Liver (tissue), 8 donors: ENCODE measurements at regions not wholly inside any gene's neighbourhood (a gene's known extent, or its start where the extent isn't known, plus 50 kb on each side); places are given as distances from the start of the nearest gene placed in this dataset.

ENCODE experiments used
- DNase-seq: peaks from one replicate; pipeline ENCODE4 v3.0.0-alpha.2; 2017; ENCODE audit warnings: low spot score
- H3K27ac ChIP-seq, 2 donors: one replicate each; pipeline ENCODE4 v1.7.0; 2013; ENCODE audit warnings: inconsistent platforms in 2 of 2, low read length in 2 of 2, control low read depth in 1 of 2, low read depth in 1 of 2, mild to moderate bottlenecking in 1 of 2
- H3K27me3 ChIP-seq, 4 donors: one replicate each; pipeline versions ENCODE4 v1.6.1 to v1.7.0; 2013; ENCODE audit warnings: low read length in 3 of 4, inconsistent platforms in 1 of 4, mild to moderate bottlenecking in 1 of 4, moderate library complexity in 1 of 4; ENCODE audit not compliant: control insufficient read depth in 4 of 4, insufficient read depth in 4 of 4
- H3K36me3 ChIP-seq, 4 donors: one replicate each; pipeline versions ENCODE4 v1.6.1 to v1.7.0; 2013; ENCODE audit warnings: low read length in 3 of 4, mild to moderate bottlenecking in 3 of 4, low read depth in 1 of 4, moderate library complexity in 1 of 4; ENCODE audit not compliant: control insufficient read depth in 4 of 4, insufficient read depth in 3 of 4
- H3K4me1 ChIP-seq, 4 donors: one replicate each; pipeline versions ENCODE4 v1.6.1 to v1.7.0; 2013; ENCODE audit warnings: low read length in 3 of 4, mild to moderate bottlenecking in 3 of 4, moderate library complexity in 1 of 4; ENCODE audit not compliant: control insufficient read depth in 4 of 4, insufficient read depth in 4 of 4
- H3K4me3 ChIP-seq, 3 donors: one replicate each; pipeline versions ENCODE4 v1.6.1 to v1.7.0; 2013; ENCODE audit warnings: low read length in 3 of 3, control low read depth in 1 of 3, low read depth in 1 of 3, mild to moderate bottlenecking in 1 of 3
- H3K9ac ChIP-seq, 2 donors: one replicate each; pipeline ENCODE4 v1.7.0; 2013; ENCODE audit warnings: low read length in 2 of 2, mild to moderate bottlenecking in 2 of 2, moderate library complexity in 2 of 2, control low read depth in 1 of 2, low read depth in 1 of 2
- H3K9me3 ChIP-seq, 4 donors: one replicate each; pipeline versions ENCODE4 v1.6.1 to v1.7.0; 2013; ENCODE audit warnings: low read length in 3 of 4; ENCODE audit not compliant: control insufficient read depth in 4 of 4
- EGR1 ChIP-seq, 2 donors: IDR thresholded peaks; 2 replicates each; pipeline ENCODE4 v1.6.1; 2016 to 2018; ENCODE audit warnings: antibody characterized with exemption in 2 of 2, low read depth in 2 of 2
- FOXA1 ChIP-seq: IDR thresholded peaks from 2 replicates; pipeline ENCODE4 v1.6.1; 2016; ENCODE audit warnings: antibody characterized with exemption
- GABPA ChIP-seq, 2 donors: IDR thresholded peaks in 1 of 2; conservative IDR thresholded peaks in 1 of 2; 2 replicates each; pipeline ENCODE4 v1.6.1; 2016; ENCODE audit warnings: antibody characterized with exemption in 2 of 2, mild to moderate bottlenecking in 1 of 2, moderate library complexity in 1 of 2
- HNF4A ChIP-seq, 2 donors: conservative IDR thresholded peaks; 2 replicates each; pipeline ENCODE4 v1.6.1; 2016; ENCODE audit warnings: antibody characterized with exemption in 2 of 2, mild to moderate bottlenecking in 2 of 2
- HNF4G ChIP-seq: IDR thresholded peaks from 2 replicates; pipeline ENCODE4 v1.6.1; 2016; ENCODE audit warnings: antibody characterized with exemption
- JUND ChIP-seq, 2 donors: IDR thresholded peaks; 2 replicates each; pipeline ENCODE4 v1.6.1; 2016; ENCODE audit warnings: antibody characterized with exemption in 2 of 2
- NR2F2 ChIP-seq: IDR thresholded peaks from 2 replicates; pipeline ENCODE4 v1.6.1; 2016; ENCODE audit warnings: antibody characterized with exemption
- RAD21 ChIP-seq, 2 donors: IDR thresholded peaks; 2 replicates each; pipeline ENCODE4 v1.6.1; 2016; ENCODE audit warnings: antibody characterized with exemption in 2 of 2, mild to moderate bottlenecking in 2 of 2
- RXRA ChIP-seq, 2 donors: IDR thresholded peaks; 2 replicates each; pipeline ENCODE4 v1.6.1; 2017 to 2018; ENCODE audit warnings: antibody characterized with exemption in 2 of 2, mild to moderate bottlenecking in 1 of 2
- SP1 ChIP-seq: IDR thresholded peaks from 2 replicates; pipeline ENCODE4 v1.6.1; 2018; ENCODE audit warnings: antibody characterized with exemption, mild to moderate bottlenecking
- TAF1 ChIP-seq: conservative IDR thresholded peaks from 2 replicates; pipeline ENCODE4 v1.6.1; 2016; ENCODE audit warnings: antibody characterized with exemption, mild to moderate bottlenecking
- YY1 ChIP-seq: IDR thresholded peaks from 2 replicates; pipeline ENCODE4 v1.6.1; 2016; ENCODE audit warnings: antibody characterized with exemption, mild to moderate bottlenecking
- WGBS: extraction: QIAGEN DNeasy Blood & Tissue Kit; methylation state at CpG from one replicate; pipeline ENCODE4 v1.1.7; 2013; 5-methylcytosine and 5-hydroxymethylcytosine counted together
- TF ChIP-seq, protein P1 (sequence below): IDR thresholded peaks from 2 replicates; pipeline ENCODE4 v1.6.1; 2016; ENCODE audit warnings: antibody characterized with exemption
- TF ChIP-seq, protein P2 (sequence below): IDR thresholded peaks from 2 replicates; pipeline ENCODE4 v1.6.1; 2016; ENCODE audit warnings: antibody characterized with exemption
- TF ChIP-seq, protein P3 (sequence below): IDR thresholded peaks from 2 replicates; pipeline ENCODE4 v1.6.1; 2016; ENCODE audit warnings: antibody characterized with exemption
- TF ChIP-seq, protein P4 (sequence below): fragments of 150-350 bp; IDR thresholded peaks from 2 replicates; pipeline ENCODE4 v1.5.1; 2017; ENCODE audit warnings: improper control_type of control experiment, low read depth, low read length; ENCODE audit not compliant: missing input control
- TF ChIP-seq, protein P5 (sequence below): IDR thresholded peaks from 2 replicates; pipeline ENCODE4 v1.6.1; 2016; ENCODE audit warnings: antibody characterized with exemption, mild to moderate bottlenecking
- donor health status: healthy.
- donor health status: healthy.
- donor health status: healthy.
- donor health status: healthy.
- donor health status: healthy.

DNA sequence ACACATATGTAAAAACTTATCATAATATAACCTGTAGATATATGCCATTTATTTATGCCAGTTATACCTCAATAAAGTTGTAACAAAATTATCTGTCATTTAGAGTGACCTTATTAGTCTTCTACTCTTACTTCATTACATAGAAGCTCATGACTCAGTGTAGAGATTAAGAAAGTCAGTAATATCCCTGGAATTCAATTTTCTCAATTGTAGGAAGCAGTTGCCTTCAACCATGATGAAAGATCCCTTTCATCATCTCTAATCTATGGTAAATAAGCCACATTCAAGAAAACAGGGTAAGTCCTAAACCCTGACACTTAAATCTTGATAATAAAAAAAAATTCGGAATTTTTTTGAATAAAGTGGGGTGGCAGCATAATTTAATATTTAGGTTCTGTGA lies 216.5 kb upstream of the PEX5L start (continued):
- no peak for TF ChIP-seq YY1
- no peak for TF ChIP-seq FOXA1
- TF ChIP-seq, protein P1, sequence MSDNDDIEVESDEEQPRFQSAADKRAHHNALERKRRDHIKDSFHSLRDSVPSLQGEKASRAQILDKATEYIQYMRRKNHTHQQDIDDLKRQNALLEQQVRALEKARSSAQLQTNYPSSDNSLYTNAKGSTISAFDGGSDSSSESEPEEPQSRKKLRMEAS, result no peak

DNA sequence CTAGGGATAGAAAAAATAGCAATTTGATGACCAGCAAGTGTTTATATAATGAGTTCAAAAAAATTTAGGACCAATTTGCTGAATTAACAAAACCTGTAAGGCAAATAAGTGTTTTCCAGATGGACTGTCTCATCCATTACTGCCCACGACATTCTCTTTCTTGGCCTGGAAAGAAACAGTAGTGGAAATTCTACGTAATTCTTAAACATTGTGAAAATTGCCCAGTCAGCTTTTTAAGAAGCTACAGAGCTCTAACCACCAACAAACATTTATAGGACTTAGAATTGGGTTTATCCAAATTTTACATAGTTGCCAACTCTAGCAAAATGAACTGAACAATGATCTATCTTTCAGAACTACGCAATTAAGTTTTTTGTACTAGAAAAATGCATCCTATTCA lies 227.7 kb upstream of the PEX5L start:
- Histone ChIP-seq H3K9me3 (peaks cover 0 to 4% (median 1%) of the 10 kb centered on the region in 4 donors), H3K9ac (no peak overlapping the region), H3K36me3 (no peaks in the 10 kb centered on the region), H3K4me3 (no peak overlapping the region), H3K27ac (no peak overlapping the region), H3K4me1 (no peaks in the 10 kb centered on the region), H3K27me3 (no peaks in the 10 kb centered on the region)
- 78% methylated on average over 3 of the region's 3 CpGs for WGBS
- no peak for DNase-seq
- TF ChIP-seq, protein P2, sequence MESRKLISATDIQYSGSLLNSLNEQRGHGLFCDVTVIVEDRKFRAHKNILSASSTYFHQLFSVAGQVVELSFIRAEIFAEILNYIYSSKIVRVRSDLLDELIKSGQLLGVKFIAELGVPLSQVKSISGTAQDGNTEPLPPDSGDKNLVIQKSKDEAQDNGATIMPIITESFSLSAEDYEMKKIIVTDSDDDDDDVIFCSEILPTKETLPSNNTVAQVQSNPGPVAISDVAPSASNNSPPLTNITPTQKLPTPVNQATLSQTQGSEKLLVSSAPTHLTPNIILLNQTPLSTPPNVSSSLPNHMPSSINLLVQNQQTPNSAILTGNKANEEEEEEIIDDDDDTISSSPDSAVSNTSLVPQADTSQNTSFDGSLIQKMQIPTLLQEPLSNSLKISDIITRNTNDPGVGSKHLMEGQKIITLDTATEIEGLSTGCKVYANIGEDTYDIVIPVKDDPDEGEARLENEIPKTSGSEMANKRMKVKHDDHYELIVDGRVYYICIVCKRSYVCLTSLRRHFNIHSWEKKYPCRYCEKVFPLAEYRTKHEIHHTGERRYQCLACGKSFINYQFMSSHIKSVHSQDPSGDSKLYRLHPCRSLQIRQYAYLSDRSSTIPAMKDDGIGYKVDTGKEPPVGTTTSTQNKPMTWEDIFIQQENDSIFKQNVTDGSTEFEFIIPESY, result no peak
- no peak for TF ChIP-seq RAD21 (IDR thresholded peaks at IDR 0.05)
- no peak for TF ChIP-seq EGR1 (IDR thresholded peaks at IDR 0.05; ENCODE audit: low read depth in 2 of 2)
- TF ChIP-seq HNF4G, result no peak

DNA sequence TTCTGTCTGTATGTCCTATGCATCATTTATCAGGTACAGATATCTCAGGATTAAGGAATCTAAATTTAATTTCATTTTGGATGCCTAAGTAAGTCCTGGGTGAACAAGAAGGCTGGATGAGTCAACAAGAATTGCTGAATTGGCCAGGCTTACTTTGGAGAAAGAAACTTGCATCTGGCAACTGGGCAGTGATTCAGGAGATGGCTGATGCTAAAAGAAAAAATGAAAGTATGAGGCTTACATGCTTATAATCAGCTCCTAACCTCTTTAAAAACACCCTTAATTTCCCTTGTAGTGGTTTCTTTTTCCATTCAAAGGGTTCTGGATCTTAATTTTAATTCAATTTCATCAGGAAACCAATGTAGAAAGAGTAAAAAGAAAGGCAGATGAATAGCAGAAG lies 228.8 kb upstream of the PEX5L start:
- no peak for DNase-seq
- H3K9me3 ChIP-seq, result peaks cover 0 to 6% (median 1%) of the 10 kb centered on the region in 4 donors
- no peak overlapping the region for H3K9ac ChIP-seq
- H3K27ac ChIP-seq, result no peak overlapping the region
- no peak for TF ChIP-seq GABPA (IDR thresholded peaks at IDR 0.05 in 1 of 2, conservative IDR thresholded peaks at IDR 0.05 in 1 of 2)
- TF ChIP-seq, protein P2, result no peak
- TF ChIP-seq HNF4G, result no peak
- no peak for TF ChIP-seq HNF4A (conservative IDR thresholded peaks at IDR 0.05)
- TF ChIP-seq, protein P3, sequence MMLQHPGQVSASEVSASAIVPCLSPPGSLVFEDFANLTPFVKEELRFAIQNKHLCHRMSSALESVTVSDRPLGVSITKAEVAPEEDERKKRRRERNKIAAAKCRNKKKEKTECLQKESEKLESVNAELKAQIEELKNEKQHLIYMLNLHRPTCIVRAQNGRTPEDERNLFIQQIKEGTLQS, result no peak
- no peak for TF ChIP-seq FOXA1
- no peak for TF ChIP-seq JUND (IDR thresholded peaks at IDR 0.05)
- no peak for TF ChIP-seq NR2F2
- TF ChIP-seq, protein P4, sequence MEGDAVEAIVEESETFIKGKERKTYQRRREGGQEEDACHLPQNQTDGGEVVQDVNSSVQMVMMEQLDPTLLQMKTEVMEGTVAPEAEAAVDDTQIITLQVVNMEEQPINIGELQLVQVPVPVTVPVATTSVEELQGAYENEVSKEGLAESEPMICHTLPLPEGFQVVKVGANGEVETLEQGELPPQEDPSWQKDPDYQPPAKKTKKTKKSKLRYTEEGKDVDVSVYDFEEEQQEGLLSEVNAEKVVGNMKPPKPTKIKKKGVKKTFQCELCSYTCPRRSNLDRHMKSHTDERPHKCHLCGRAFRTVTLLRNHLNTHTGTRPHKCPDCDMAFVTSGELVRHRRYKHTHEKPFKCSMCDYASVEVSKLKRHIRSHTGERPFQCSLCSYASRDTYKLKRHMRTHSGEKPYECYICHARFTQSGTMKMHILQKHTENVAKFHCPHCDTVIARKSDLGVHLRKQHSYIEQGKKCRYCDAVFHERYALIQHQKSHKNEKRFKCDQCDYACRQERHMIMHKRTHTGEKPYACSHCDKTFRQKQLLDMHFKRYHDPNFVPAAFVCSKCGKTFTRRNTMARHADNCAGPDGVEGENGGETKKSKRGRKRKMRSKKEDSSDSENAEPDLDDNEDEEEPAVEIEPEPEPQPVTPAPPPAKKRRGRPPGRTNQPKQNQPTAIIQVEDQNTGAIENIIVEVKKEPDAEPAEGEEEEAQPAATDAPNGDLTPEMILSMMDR, result no peak
- TF ChIP-seq, protein P5, sequence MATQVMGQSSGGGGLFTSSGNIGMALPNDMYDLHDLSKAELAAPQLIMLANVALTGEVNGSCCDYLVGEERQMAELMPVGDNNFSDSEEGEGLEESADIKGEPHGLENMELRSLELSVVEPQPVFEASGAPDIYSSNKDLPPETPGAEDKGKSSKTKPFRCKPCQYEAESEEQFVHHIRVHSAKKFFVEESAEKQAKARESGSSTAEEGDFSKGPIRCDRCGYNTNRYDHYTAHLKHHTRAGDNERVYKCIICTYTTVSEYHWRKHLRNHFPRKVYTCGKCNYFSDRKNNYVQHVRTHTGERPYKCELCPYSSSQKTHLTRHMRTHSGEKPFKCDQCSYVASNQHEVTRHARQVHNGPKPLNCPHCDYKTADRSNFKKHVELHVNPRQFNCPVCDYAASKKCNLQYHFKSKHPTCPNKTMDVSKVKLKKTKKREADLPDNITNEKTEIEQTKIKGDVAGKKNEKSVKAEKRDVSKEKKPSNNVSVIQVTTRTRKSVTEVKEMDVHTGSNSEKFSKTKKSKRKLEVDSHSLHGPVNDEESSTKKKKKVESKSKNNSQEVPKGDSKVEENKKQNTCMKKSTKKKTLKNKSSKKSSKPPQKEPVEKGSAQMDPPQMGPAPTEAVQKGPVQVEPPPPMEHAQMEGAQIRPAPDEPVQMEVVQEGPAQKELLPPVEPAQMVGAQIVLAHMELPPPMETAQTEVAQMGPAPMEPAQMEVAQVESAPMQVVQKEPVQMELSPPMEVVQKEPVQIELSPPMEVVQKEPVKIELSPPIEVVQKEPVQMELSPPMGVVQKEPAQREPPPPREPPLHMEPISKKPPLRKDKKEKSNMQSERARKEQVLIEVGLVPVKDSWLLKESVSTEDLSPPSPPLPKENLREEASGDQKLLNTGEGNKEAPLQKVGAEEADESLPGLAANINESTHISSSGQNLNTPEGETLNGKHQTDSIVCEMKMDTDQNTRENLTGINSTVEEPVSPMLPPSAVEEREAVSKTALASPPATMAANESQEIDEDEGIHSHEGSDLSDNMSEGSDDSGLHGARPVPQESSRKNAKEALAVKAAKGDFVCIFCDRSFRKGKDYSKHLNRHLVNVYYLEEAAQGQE, result no peak
- no peak for TF ChIP-seq RXRA (IDR thresholded peaks at IDR 0.05)
- TF ChIP-seq EGR1 (IDR thresholded peaks at IDR 0.05; ENCODE audit: low read depth in 2 of 2), result no peak
- TF ChIP-seq SP1, result no peak
- no peak for TF ChIP-seq TAF1
- no peak for TF ChIP-seq RAD21 (IDR thresholded peaks at IDR 0.05)
- TF ChIP-seq YY1, result no peak
- no peaks in the 10 kb centered on the region for H3K36me3 ChIP-seq
- H3K4me1 ChIP-seq, result no peaks in the 10 kb centered on the region
- no peaks in the 10 kb centered on the region for H3K27me3 ChIP-seq
- no peak overlapping the region for H3K4me3 ChIP-seq
